Spleen (tissue), 7 donors: ENCODE measurements at regions not wholly inside any gene's neighbourhood (a gene's known extent, or its start where the extent isn't known, plus 50 kb on each side); places are given as distances from the start of the nearest gene placed in this dataset.

ENCODE experiments used
- POLR2A ChIP-seq, 3 donors: fragments of 450-650 bp; IDR thresholded peaks; one replicate each; pipeline ENCODE4 v1.5.1; 2017; ENCODE audit warnings: antibody characterized with exemption in 3 of 3, mild to moderate bottlenecking in 1 of 3
- TF ChIP-seq, protein P1 (sequence below), 11 experiments: fragments of 200-600 bp in 7 of 11; fragments of 450-650 bp in 4 of 11; sonication (generic) in 4 of 11; IDR thresholded peaks in 8 of 11; conservative IDR thresholded peaks in 3 of 11; 1 replicate in 7 of 11; 2 replicates in 4 of 11; pipeline versions ENCODE4 v1.4.0 to v1.8.0; 2016 to 2021; ENCODE audit warnings: antibody characterized with exemption in 11 of 11, inconsistent platforms in 4 of 11, mild to moderate bottlenecking in 1 of 11
- donor health status: DM: no; HTN: no; CAD: no; lungs with moderate emphysema.
- donor health status: DM: no; HTN: no; CAD: no.
- donor health status: DM: no; HTN: no; CAD: no.

GRCh38 chr2:155320236-155320635, 621.7 kb downstream of the KCNJ3 start:
- no peak for TF ChIP-seq POLR2A (IDR thresholded peaks at IDR 0.05)
- TF ChIP-seq, protein P1, sequence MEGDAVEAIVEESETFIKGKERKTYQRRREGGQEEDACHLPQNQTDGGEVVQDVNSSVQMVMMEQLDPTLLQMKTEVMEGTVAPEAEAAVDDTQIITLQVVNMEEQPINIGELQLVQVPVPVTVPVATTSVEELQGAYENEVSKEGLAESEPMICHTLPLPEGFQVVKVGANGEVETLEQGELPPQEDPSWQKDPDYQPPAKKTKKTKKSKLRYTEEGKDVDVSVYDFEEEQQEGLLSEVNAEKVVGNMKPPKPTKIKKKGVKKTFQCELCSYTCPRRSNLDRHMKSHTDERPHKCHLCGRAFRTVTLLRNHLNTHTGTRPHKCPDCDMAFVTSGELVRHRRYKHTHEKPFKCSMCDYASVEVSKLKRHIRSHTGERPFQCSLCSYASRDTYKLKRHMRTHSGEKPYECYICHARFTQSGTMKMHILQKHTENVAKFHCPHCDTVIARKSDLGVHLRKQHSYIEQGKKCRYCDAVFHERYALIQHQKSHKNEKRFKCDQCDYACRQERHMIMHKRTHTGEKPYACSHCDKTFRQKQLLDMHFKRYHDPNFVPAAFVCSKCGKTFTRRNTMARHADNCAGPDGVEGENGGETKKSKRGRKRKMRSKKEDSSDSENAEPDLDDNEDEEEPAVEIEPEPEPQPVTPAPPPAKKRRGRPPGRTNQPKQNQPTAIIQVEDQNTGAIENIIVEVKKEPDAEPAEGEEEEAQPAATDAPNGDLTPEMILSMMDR (IDR thresholded peaks at IDR 0.05 in 8 of 11, conservative IDR thresholded peaks at IDR 0.05 in 3 of 11): no peak
